ENCODE measurements at regions not wholly inside any gene's neighbourhood (a gene's known extent, or its start where the extent isn't known, plus 50 kb on each side); places are given as distances from the start of the nearest gene placed in this dataset.
A peak's percentile ranks its signal among the peaks of the same experiment; 100 is the strongest.

- Histone ChIP-seq H3K4me3 (no peak overlapping the region), H3K27ac (no peak overlapping the region), H3K27me3 (no peaks in the 10 kb centered on the region), H3K36me3 (no peaks in the 10 kb centered on the region), H3K4me1 (no peaks in the 10 kb centered on the region), H3K9me3 (no peaks in the 10 kb centered on the region)
- intact Hi-C loops (cut with DNase I): no loop called here
- TF ChIP-seq POLR2A (IDR thresholded peaks at IDR 0.05) (no peak), POLR2AphosphoS5 (IDR thresholded peaks at IDR 0.05; ENCODE audit: insufficient read depth in 1 of 2, low read depth in 1 of 2) (no peak)
- TF ChIP-seq, protein P1, sequence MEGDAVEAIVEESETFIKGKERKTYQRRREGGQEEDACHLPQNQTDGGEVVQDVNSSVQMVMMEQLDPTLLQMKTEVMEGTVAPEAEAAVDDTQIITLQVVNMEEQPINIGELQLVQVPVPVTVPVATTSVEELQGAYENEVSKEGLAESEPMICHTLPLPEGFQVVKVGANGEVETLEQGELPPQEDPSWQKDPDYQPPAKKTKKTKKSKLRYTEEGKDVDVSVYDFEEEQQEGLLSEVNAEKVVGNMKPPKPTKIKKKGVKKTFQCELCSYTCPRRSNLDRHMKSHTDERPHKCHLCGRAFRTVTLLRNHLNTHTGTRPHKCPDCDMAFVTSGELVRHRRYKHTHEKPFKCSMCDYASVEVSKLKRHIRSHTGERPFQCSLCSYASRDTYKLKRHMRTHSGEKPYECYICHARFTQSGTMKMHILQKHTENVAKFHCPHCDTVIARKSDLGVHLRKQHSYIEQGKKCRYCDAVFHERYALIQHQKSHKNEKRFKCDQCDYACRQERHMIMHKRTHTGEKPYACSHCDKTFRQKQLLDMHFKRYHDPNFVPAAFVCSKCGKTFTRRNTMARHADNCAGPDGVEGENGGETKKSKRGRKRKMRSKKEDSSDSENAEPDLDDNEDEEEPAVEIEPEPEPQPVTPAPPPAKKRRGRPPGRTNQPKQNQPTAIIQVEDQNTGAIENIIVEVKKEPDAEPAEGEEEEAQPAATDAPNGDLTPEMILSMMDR (IDR thresholded peaks at IDR 0.05): no peak
- DNase-seq (ENCODE audit: extremely low spot score in 2 of 2): no peak
These were observed 89.0 kb upstream of the KCTD1 start for GRCh38 chr18:26637324-26637723.

GRCh38 chr18:26635466-26635865 is 87.1 kb upstream of the KCTD1 start:
- Histone ChIP-seq H3K9me3 (no peaks in the 10 kb centered on the region), H3K27ac (no peak overlapping the region), H3K27me3 (no peaks in the 10 kb centered on the region), H3K4me3 (no peak overlapping the region), H3K36me3 (no peaks in the 10 kb centered on the region), H3K4me1 (no peaks in the 10 kb centered on the region)
- peak in 1 of 2 donors; percentile 75 for DNase-seq (ENCODE audit: extremely low spot score in 2 of 2)
- intact Hi-C loops (cut with DNase I): no loop called here
- TF ChIP-seq, protein P1 (IDR thresholded peaks at IDR 0.05): no peak
- TF ChIP-seq POLR2AphosphoS5 (IDR thresholded peaks at IDR 0.05; ENCODE audit: insufficient read depth in 1 of 2, low read depth in 1 of 2) (no peak), POLR2A (IDR thresholded peaks at IDR 0.05) (no peak)

DNA sequence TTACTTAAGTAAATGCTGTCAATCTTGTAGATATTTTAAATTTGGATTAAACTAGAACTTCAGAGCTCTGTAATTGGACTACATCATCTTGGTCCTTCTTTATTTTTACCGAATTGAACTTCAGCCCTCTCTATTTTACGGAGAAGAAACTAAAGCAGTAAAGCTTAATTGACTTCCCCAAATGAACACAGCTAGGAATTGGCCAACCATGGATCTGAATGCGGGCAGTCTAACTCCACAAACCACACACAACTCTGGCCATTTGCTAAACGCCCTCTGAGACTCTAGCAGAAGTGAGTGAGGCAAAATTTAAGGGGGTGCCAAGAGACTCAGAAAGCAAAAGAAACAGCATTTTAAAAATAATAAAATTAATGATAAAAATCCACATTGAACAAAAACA is 86.3 kb upstream of the KCTD1 start:
- no peak overlapping the region for H3K27ac ChIP-seq
- H3K9me3 ChIP-seq: no peaks in the 10 kb centered on the region
- H3K4me3 ChIP-seq: no peak overlapping the region
- H3K27me3 ChIP-seq: no peaks in the 10 kb centered on the region
- TF ChIP-seq POLR2A (IDR thresholded peaks at IDR 0.05): no peak
- TF ChIP-seq POLR2AphosphoS5 (IDR thresholded peaks at IDR 0.05; ENCODE audit: insufficient read depth in 1 of 2, low read depth in 1 of 2): no peak
- TF ChIP-seq, protein P1 (IDR thresholded peaks at IDR 0.05): no peak
- intact Hi-C loops (cut with DNase I): no loop called here
- no peaks in the 10 kb centered on the region for H3K4me1 ChIP-seq
- DNase-seq (ENCODE audit: extremely low spot score in 2 of 2): no peak
- H3K36me3 ChIP-seq: no peaks in the 10 kb centered on the region

DNA sequence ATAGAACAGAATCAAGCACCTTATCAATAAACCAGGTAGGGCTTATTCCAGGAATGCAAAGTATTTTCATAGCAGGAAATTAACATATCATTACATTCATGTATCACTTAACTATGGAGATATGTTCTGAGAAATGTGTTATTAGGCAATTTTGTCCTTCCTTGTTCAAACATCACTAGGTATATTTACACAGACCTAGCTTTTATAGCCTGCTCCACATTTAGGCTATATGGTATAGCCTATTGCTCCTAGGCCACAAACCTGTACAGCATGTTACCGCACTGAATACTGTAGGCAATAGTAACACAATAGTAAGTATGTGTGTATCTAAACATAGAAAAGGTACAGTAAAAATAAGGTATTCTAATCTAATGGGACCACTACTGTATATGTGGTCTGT is 82.8 kb upstream of the KCTD1 start:
- H3K36me3 ChIP-seq: no peaks in the 10 kb centered on the region
- no peaks in the 10 kb centered on the region for H3K27me3 ChIP-seq
- intact Hi-C loops (cut with DNase I): no loop called here
- no peak for DNase-seq (ENCODE audit: extremely low spot score in 2 of 2)
- no peaks in the 10 kb centered on the region for H3K9me3 ChIP-seq
- no peak overlapping the region for H3K27ac ChIP-seq
- no peak overlapping the region for H3K4me3 ChIP-seq
- H3K4me1 ChIP-seq: no peaks in the 10 kb centered on the region
- TF ChIP-seq, protein P1 (IDR thresholded peaks at IDR 0.05): no peak
- TF ChIP-seq POLR2A (IDR thresholded peaks at IDR 0.05) (no peak), POLR2AphosphoS5 (IDR thresholded peaks at IDR 0.05; ENCODE audit: insufficient read depth in 1 of 2, low read depth in 1 of 2) (no peak)

GRCh38 chr18:26630596-26630995 is 82.2 kb upstream of the KCTD1 start:
- Histone ChIP-seq H3K9me3 (no peaks in the 10 kb centered on the region), H3K27ac (no peak overlapping the region), H3K36me3 (no peaks in the 10 kb centered on the region), H3K4me3 (no peak overlapping the region), H3K27me3 (no peaks in the 10 kb centered on the region), H3K4me1 (no peaks in the 10 kb centered on the region)
- peak in 1 of 2 donors; percentile 42 for DNase-seq (ENCODE audit: extremely low spot score in 2 of 2)
- no peak for TF ChIP-seq POLR2A (IDR thresholded peaks at IDR 0.05)
- TF ChIP-seq, protein P1 (IDR thresholded peaks at IDR 0.05): no peak
- TF ChIP-seq POLR2AphosphoS5 (IDR thresholded peaks at IDR 0.05; ENCODE audit: insufficient read depth in 1 of 2, low read depth in 1 of 2): no peak
- intact Hi-C loops (cut with DNase I): no loop called here
